ENCODE measurements at regions not wholly inside any gene's neighbourhood (a gene's known extent, or its start where the extent isn't known, plus 50 kb on each side); places are given as distances from the start of the nearest gene placed in this dataset.

DNA sequence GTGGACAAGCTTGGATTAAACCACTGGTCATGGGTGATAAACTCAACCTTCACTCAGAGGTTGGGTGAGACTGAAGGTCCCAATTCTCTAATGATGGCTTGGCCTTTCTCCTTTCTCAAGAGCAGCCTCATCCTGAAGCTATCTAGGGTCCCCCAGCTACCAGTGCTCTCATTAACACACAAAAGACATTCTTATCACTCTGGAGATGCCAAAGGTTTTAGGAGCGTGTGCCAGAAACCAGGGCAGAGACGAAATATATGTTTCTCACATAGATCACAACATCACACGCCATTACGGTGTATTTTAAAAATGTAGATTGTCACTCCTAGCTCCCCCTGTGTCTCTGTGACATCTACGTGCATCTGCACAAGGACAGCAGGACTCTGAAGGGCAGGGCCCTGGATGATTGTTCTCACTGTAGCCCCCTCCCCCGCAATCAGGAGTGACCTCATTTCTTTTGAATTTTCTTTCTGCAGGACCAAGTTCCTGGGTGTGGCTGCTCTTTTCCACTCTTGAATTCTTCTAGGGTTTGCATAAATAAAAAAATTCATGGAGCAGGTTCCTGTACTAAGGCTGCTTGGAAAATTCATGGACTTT is 311.3 kb downstream of the GADD45G start:
- no peak for DNase-seq

GRCh38 chr9:89917861-89918260 is 313.0 kb downstream of the GADD45G start:
- DNase-seq = no peak

GRCh38 chr9:89919171-89919681 is 314.4 kb downstream of the GADD45G start:
- DNase-seq = no peak

DNA sequence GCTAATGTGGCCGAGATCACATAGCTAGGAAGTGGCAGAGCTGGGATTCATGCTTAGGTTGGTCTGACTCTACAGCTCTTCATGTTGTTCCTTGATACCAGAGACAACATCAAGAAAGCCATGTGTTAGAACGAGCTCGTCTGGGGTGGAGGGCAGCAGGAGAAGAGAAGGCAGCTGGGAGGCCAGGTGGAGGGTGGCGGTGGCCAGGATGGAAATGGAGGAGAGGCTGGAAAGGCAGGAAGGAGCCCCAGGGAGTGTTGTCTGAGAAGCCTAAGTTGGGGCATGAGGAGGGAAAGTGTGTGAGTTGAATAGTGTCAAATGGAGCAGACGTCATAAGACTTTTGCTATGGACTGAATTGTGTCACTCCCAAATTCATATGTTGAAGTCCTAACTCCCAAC is 315.3 kb downstream of the GADD45G start:
- no peak for DNase-seq

GRCh38 chr9:89920951-89921350 is 316.1 kb downstream of the GADD45G start:
- DNase-seq = peak; percentile 15

GRCh38 chr9:89922099-89922498 is 317.3 kb downstream of the GADD45G start:
- no peak for DNase-seq

DNA sequence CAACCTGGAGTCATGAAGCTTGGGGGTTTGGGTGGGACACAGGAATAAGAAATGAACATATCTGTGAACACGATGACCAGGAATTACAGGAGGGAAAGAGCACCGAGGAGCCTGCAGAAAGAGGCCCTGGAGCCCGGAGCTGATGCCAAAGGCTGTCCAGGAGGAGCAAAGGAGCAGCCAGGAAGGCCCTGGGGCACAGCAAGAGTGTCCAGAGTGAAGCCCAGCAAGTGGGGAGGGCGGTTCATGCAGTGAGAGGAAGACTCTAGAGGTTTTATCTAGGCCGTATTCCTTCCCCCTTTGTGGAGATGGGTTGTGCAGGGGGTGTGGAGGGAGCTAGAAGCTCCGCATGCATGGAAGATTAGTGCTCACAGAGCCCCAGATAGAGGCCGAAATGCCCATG is 318.4 kb downstream of the GADD45G start:
- no peak for DNase-seq

- no peak for DNase-seq
Observed at GRCh38 chr9:89923961-89924504, 319.2 kb downstream of the GADD45G start.

DNA sequence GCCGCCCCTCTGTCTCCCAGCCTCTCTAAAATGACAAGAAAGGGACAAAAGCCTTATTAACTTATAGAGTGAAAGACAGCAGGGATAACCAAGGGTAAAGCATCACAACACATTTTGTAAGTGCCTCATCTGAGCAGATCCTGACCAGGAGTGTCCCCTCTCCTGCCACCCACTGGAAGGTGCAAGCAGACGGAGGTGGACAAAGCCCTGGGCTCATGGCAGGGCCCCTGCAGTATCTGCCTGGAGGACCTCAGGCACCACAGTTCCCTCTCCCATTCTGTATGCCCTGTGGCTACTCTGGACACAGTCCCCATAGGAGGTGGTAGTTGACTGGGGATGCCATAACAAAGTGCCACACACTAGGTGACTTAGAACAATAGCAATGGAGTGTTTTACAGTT is 319.8 kb downstream of the GADD45G start:
- DNase-seq = no peak

GRCh38 chr9:89926167-89926566 is 321.4 kb downstream of the GADD45G start:
- DNase-seq = no peak

DNA sequence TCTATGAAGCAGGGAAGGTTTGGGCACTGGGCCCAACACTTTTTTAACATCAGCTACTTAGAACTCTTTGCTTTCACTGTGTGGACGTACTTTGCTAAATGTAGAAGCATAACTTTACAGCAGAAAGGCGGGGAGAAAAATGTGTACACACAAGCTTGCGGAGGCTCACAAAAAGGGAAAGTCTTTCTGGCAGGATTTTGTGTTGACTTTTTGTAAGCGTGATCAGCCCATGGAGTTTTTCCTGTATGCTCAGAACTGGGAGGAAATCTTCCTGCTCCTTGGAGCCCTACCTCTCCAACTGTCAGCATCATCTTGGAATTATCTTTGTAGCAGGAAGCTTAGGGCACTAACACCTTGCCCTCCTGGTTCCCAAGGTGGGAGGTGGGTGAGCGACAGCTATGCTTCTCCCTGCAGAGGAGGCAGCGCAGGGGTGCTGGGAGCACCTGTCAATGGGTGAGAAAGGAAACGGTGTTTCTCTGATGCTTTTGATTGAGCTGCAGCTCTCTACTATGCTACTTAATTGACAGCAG is 321.9 kb downstream of the GADD45G start:
- DNase-seq = peak; percentile 28

GRCh38 chr9:89928106-89928505 is 323.3 kb downstream of the GADD45G start:
- DNase-seq = no peak

- DNase-seq = no peak
Observed at GRCh38 chr9:89928521-89929275, 323.9 kb downstream of the GADD45G start.

GRCh38 chr9:89929315-89929672 is 324.5 kb downstream of the GADD45G start:
- no peak for DNase-seq

GRCh38 chr9:89929673-89930480 is 325.1 kb downstream of the GADD45G start:
- no peak for DNase-seq

- no peak for DNase-seq
Observed at GRCh38 chr9:89933578-89933977, 328.8 kb downstream of the GADD45G start.

DNA sequence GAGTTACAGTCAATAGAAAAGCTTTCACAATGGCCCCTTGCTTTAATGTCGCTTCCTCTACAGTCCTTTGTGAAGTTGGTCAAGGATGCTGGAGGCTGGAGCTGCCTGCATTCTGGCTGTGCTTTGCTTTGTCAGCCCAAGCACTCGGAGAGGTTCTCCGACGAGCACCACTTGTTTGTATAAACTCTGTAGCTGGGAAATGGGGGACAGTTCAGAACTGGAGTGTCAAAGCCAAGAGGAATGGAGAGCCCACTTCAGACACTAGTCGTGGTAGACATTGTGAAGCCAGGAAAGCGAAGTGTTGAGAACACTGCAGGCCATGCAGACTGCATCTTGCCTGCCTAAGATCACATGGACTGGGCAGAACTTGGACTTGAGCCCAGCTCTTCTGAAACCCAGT is 330.3 kb downstream of the GADD45G start:
- DNase-seq = no peak

DNA sequence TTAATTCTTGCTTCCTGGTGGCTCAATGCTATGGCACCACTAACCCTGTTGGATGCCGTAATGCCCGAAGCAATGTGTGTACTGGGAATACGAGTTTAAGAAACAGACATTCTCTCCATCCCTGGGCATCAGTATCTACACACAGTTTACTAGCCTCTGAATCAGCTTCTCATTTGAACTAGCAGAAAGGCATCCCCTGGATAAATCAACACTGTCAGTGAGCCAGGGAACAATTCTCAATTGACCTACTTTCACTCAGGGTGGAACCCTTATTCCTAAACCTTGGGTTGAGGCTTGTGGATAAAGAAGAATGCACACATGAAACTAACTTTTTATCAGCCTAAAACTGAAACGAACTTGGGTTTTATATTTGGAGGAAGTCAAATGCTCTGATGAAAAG is 331.0 kb downstream of the GADD45G start:
- no peak for DNase-seq

- no peak for DNase-seq
Observed at GRCh38 chr9:89937051-89937450, 332.2 kb downstream of the GADD45G start.

- DNase-seq = no peak
Observed at GRCh38 chr9:89939181-89939580, 334.4 kb downstream of the GADD45G start.

DNA sequence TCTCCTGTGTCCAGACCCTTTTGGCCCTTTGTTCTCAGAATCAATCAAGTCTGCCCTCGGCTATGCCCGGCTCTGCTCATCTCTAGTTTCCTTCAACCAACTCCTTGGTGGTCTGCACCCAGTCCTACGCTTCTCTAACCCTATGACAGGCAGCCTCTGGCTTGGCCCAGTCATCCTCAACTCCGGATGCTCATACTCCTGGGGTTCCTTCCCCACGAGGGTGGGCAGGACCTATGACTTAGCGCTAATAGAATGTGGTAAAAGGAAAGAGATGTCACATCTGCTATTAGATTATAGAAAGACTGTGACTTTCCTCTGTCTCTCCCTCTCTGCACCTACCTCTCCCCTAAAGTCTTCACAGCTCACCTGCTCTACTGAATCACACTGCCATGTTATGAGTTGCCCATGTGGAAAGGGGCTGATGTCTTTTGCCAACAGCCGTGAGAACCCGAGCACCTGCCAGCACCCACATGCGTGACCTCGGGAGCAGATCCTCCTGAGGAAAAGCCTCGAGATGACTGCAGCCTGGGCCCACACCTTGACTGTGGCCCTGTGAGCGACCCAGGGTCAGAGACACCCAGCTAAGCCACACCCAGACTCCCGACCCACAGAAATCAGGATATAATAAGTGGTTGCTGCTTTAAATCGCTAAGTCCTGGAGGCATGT is 334.9 kb downstream of the GADD45G start:
- DNase-seq = no peak

GRCh38 chr9:89940625-89941024 is 335.8 kb downstream of the GADD45G start:
- no peak for DNase-seq
